Activated T-helper 17 cell treated with anti-CD3 and anti-CD28 coated beads, Interleukin-2, amount 50 U/mL, for 72 hours (primary cell): ENCODE measurements at regions not wholly inside any gene's neighbourhood (a gene's known extent, or its start where the extent isn't known, plus 50 kb on each side); places are given as distances from the start of the nearest gene placed in this dataset.

Experiments used
- ATAC-seq: fragments of 150-1000 bp; cut with Tn5 transposase; replicated peaks from 2 replicates; pipeline ENCODE4 v1.10.0; 2021; ENCODE audit warnings: mild to moderate bottlenecking, moderate library complexity
- H3K27ac Mint-ChIP-seq: one replicate; pipeline ENCODE4 v1.8.0; 2022; ENCODE audit warnings: mixed read lengths
- H3K27me3 Mint-ChIP-seq: one replicate; pipeline ENCODE4 v1.8.0; 2022; ENCODE audit warnings: mixed read lengths
- H3K36me3 Mint-ChIP-seq: one replicate; pipeline ENCODE4 v1.8.0; 2022; ENCODE audit warnings: low read depth, mild to moderate bottlenecking, mixed read lengths
- H3K4me1 Mint-ChIP-seq: one replicate; pipeline ENCODE4 v1.8.0; 2022; ENCODE audit warnings: mixed read lengths
- H3K4me3 Mint-ChIP-seq: one replicate; pipeline ENCODE4 v1.8.0; 2022; ENCODE audit warnings: mild to moderate bottlenecking, mixed read lengths
- H3K9me3 Mint-ChIP-seq: one replicate; pipeline ENCODE4 v1.8.0; 2022; ENCODE audit warnings: mixed read lengths

- Mint-ChIP-seq H3K9me3 (peaks cover 3% of the 10 kb centered on the region), H3K36me3 (no peaks in the 10 kb centered on the region), H3K27ac (no peak overlapping the region), H3K4me1 (no peaks in the 10 kb centered on the region), H3K4me3 (no peak overlapping the region), H3K27me3 (peaks cover 20% of the 10 kb centered on the region)
- ATAC-seq = no peak
These were observed 250.3 kb downstream of the TTLL2 start for GRCh38 chr6:167575158-167575696.

- no peak overlapping the region for H3K27ac Mint-ChIP-seq
- H3K9me3 Mint-ChIP-seq = peaks cover 3% of the 10 kb centered on the region
- H3K27me3 Mint-ChIP-seq = peaks cover 20% of the 10 kb centered on the region
- ATAC-seq = no peak
- H3K4me3 Mint-ChIP-seq = no peak overlapping the region
- H3K36me3 Mint-ChIP-seq = no peaks in the 10 kb centered on the region
- H3K4me1 Mint-ChIP-seq = no peaks in the 10 kb centered on the region
These were observed 250.5 kb upstream of the AFDN start for GRCh38 chr6:167576050-167576741.

- no peak for ATAC-seq
- no peak overlapping the region for H3K4me3 Mint-ChIP-seq
- H3K4me1 Mint-ChIP-seq = no peaks in the 10 kb centered on the region
- peaks cover 20% of the 10 kb centered on the region for H3K27me3 Mint-ChIP-seq
- H3K9me3 Mint-ChIP-seq = peaks cover 3% of the 10 kb centered on the region
- H3K36me3 Mint-ChIP-seq = no peaks in the 10 kb centered on the region
- H3K27ac Mint-ChIP-seq = no peak overlapping the region
These were observed 249.7 kb upstream of the AFDN start for GRCh38 chr6:167576828-167577503.

GRCh38 chr6:167577891-167578361 lies 248.8 kb upstream of the AFDN start:
- Mint-ChIP-seq H3K4me1 (no peaks in the 10 kb centered on the region), H3K36me3 (no peaks in the 10 kb centered on the region), H3K27me3 (peaks cover 18% of the 10 kb centered on the region), H3K4me3 (no peak overlapping the region), H3K9me3 (peaks cover 7% of the 10 kb centered on the region), H3K27ac (no peak overlapping the region)
- ATAC-seq = no peak

- no peak for ATAC-seq
- H3K27me3 Mint-ChIP-seq = peaks cover 23% of the 10 kb centered on the region
- no peak overlapping the region for H3K4me3 Mint-ChIP-seq
- no peaks in the 10 kb centered on the region for H3K4me1 Mint-ChIP-seq
- H3K36me3 Mint-ChIP-seq = no peaks in the 10 kb centered on the region
- H3K27ac Mint-ChIP-seq = no peak overlapping the region
- peaks cover 10% of the 10 kb centered on the region for H3K9me3 Mint-ChIP-seq
These were observed 248.3 kb upstream of the AFDN start for GRCh38 chr6:167578371-167578901.

- Mint-ChIP-seq H3K9me3 (peaks cover 14% of the 10 kb centered on the region), H3K4me1 (no peaks in the 10 kb centered on the region), H3K36me3 (no peaks in the 10 kb centered on the region), H3K27ac (no peak overlapping the region), H3K27me3 (peaks cover 30% of the 10 kb centered on the region), H3K4me3 (no peak overlapping the region)
- ATAC-seq = no peak
These were observed 246.7 kb upstream of the AFDN start for GRCh38 chr6:167579806-167580618.

GRCh38 chr6:167580619-167580911 lies 246.1 kb upstream of the AFDN start:
- Mint-ChIP-seq H3K4me3 (no peak overlapping the region), H3K27me3 (peaks cover 34% of the 10 kb centered on the region), H3K27ac (no peak overlapping the region), H3K9me3 (peaks cover 14% of the 10 kb centered on the region), H3K36me3 (no peaks in the 10 kb centered on the region), H3K4me1 (no peaks in the 10 kb centered on the region)
- no peak for ATAC-seq

- Mint-ChIP-seq H3K27me3 (peaks cover 37% of the 10 kb centered on the region), H3K4me3 (no peak overlapping the region)
- ATAC-seq = no peak
These were observed 245.1 kb upstream of the AFDN start for GRCh38 chr6:167581637-167582036.

GRCh38 chr6:167583412-167583811 lies 243.3 kb upstream of the AFDN start:
- H3K36me3 Mint-ChIP-seq = no peaks in the 10 kb centered on the region
- no peak for ATAC-seq
- peaks cover 14% of the 10 kb centered on the region for H3K9me3 Mint-ChIP-seq
- no peak overlapping the region for H3K4me3 Mint-ChIP-seq
- no peak overlapping the region for H3K27ac Mint-ChIP-seq
- H3K4me1 Mint-ChIP-seq = no peaks in the 10 kb centered on the region
- H3K27me3 Mint-ChIP-seq = peaks cover 38% of the 10 kb centered on the region

More at GRCh38 chr6:167581637-167582036, 245.1 kb upstream of the AFDN start:
- no peaks in the 10 kb centered on the region for H3K36me3 Mint-ChIP-seq
- no peaks in the 10 kb centered on the region for H3K4me1 Mint-ChIP-seq
- peaks cover 14% of the 10 kb centered on the region for H3K9me3 Mint-ChIP-seq
- H3K27ac Mint-ChIP-seq = no peak overlapping the region

- no peaks in the 10 kb centered on the region for H3K36me3 Mint-ChIP-seq
- H3K27me3 Mint-ChIP-seq = peaks cover 30% of the 10 kb centered on the region
- ATAC-seq = no peak
- H3K9me3 Mint-ChIP-seq = peaks cover 13% of the 10 kb centered on the region
- no peaks in the 10 kb centered on the region for H3K4me1 Mint-ChIP-seq
- H3K27ac Mint-ChIP-seq = no peak overlapping the region
- H3K4me3 Mint-ChIP-seq = no peak overlapping the region
These were observed 238.4 kb upstream of the AFDN start for GRCh38 chr6:167588181-167588919.

GRCh38 chr6:167588920-167589614 lies 237.6 kb upstream of the AFDN start:
- Mint-ChIP-seq H3K27me3 (peaks cover 22% of the 10 kb centered on the region), H3K4me3 (no peak overlapping the region), H3K27ac (no peak overlapping the region), H3K9me3 (peaks cover 10% of the 10 kb centered on the region), H3K4me1 (no peaks in the 10 kb centered on the region), H3K36me3 (no peaks in the 10 kb centered on the region)
- ATAC-seq = no peak

GRCh38 chr6:167589615-167589940 lies 237.1 kb upstream of the AFDN start:
- H3K9me3 Mint-ChIP-seq = peaks cover 10% of the 10 kb centered on the region
- ATAC-seq = no peak
- no peaks in the 10 kb centered on the region for H3K36me3 Mint-ChIP-seq
- peaks cover 21% of the 10 kb centered on the region for H3K27me3 Mint-ChIP-seq
- H3K4me3 Mint-ChIP-seq = no peak overlapping the region
- H3K27ac Mint-ChIP-seq = no peak overlapping the region
- no peaks in the 10 kb centered on the region for H3K4me1 Mint-ChIP-seq

GRCh38 chr6:167590193-167590592 lies 236.5 kb upstream of the AFDN start:
- Mint-ChIP-seq H3K4me3 (no peak overlapping the region), H3K9me3 (peaks cover 10% of the 10 kb centered on the region), H3K27me3 (peaks cover 19% of the 10 kb centered on the region), H3K4me1 (no peaks in the 10 kb centered on the region), H3K27ac (no peak overlapping the region), H3K36me3 (no peaks in the 10 kb centered on the region)
- no peak for ATAC-seq
